NCI-H1694 (cell line): ENCODE measurements at regions not wholly inside any gene's neighbourhood (a gene's known extent, or its start where the extent isn't known, plus 50 kb on each side); places are given as distances from the start of the nearest gene placed in this dataset.
"Not testable (repeated sequence)": the region's sequence is repeated elsewhere in the genome, so short reads cannot be mapped to it uniquely, and the experiment has no call there.

ENCODE experiments used
- DNase-seq: peaks from one replicate; lab custom pipeline; 2025; lab: John Stamatoyannopoulos, UW

DNA sequence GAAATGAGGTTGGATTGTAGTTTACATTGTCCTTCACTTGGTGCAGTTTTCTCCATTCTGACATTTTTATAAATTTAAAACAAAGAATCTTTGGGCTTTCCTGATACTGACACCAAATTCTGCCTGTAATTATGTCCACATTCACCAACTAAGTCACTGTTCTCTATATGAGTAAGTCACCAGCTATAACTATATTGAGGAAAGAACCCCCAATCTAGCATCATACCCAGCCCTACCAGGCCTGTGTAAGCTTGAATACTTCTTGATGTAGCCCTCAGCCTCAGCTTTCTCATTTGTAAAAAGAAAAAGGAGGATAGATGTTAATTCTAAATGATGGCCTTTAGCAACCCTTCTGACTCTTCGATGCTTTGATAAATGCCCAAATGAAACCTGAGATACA lies 112.7 kb upstream of the FST start:
- no peak for DNase-seq

GRCh38 chr5:53368516-53368915 lies 111.9 kb upstream of the FST start:
- no peak for DNase-seq

DNA sequence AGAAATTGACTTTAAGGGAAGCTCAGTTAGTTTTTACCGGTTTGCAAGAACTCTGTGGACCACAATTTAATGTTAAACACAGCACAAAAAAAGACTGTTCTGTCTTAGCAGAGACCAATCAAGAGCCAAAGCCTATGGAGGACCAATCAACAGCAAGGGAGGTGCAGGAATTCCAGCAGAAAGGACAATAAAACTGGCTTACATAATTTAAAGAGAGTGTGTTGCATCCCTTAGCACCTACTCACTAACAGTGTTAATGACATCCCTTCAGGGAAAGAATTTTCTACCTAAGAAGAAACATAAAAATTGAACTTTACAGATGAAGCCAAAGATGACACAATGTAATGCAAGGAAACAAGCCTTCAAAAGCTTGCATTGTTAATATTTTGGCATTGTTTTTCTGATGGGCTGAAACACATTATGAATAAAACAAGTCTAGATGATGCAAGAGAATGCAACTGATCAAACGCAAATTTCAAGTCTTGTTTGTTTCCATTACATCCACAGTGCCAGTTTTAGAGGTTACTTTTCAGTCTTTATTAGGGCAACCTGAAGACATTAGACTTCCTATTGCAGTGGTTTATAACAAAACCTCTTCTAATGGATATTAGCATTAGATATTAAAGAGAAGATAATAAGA lies 111.3 kb upstream of the FST start:
- DNase-seq: no peak

GRCh38 chr5:53369681-53370080 lies 110.7 kb upstream of the FST start:
- no peak for DNase-seq

GRCh38 chr5:53373451-53374158 lies 106.8 kb upstream of the FST start:
- DNase-seq: no peak

DNA sequence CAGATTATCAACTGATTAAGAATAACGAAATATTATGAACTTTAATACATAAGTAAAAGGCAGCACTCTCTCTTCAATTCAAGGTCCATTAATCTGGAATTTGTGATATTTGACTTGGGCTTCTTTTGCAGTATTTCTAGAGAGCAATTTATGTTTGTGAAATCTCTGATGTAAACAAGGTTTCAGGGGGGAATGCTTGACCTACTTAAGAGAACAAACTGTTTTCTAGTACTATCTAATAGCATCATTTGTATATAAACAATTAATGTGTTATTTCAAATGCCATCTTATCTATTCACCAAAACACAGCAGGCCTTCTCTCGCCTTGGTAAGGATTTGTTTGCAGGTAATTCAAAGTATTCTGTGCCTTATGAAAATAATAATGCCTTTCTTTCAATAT lies 103.6 kb upstream of the FST start:
- DNase-seq: no peak

DNA sequence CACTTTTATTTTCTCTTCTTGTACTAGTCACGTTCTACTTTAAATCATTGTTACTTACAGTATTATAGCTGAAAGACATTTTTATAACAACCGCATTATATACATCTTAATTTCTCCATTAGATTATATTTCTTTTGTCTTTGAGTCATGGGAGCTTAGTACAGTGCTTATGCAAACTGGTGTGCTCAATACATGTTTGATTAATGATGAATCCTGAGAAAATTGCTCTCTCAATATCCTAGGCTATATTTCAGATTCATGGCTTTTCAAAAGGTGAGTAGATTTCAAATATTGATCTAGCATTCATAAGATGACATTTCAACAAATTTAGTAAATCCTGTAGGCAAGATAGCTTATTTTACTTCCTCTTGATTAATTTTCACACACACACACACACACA lies 102.2 kb upstream of the FST start:
- DNase-seq: no peak

- DNase-seq: no peak
These were observed 101.7 kb upstream of the FST start for GRCh38 chr5:53378590-53379247.

GRCh38 chr5:53386341-53386740 lies 94.1 kb upstream of the FST start:
- no peak for DNase-seq

GRCh38 chr5:53389093-53389492 lies 91.3 kb upstream of the FST start:
- no peak for DNase-seq

DNA sequence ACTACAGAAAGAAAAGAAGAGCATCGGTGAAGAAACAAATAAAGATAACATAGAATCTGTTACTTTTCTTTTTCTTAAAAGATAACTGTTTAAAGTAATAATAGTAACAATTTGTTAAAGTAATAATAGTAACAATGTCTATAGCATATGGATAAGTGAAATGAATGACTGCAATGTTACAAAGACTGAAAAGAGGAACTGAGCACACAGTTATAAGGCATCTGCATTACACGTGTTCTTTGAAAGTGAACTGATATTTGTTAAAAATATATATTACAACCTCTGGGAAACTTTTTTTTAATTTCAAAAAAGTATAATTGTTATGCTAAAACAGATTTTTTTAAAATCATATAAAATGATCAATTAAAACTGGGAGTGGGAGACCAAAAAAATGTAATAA lies 88.4 kb upstream of the FST start:
- DNase-seq: no peak

DNA sequence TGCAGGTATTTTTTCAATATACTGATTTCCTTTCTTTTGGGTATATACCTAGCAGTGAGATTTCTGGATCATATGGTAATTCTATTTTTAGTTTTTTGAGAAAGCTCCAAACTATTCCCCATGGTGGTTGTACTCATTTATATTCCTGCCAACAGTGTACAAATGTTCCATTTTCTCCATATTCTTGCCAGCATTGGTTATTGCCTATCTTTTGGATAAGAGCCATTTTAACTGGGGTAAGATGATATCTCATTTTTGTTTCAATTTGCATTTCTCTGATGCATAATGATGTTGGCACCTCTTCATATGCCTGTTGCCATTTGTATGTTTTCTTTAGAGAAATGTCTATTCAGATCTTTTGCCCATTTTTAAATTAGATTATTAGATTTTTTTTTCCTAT lies 85.6 kb upstream of the FST start:
- no peak for DNase-seq

- DNase-seq: no peak
These were observed 83.2 kb upstream of the FST start for GRCh38 chr5:53397141-53397757.

GRCh38 chr5:53397845-53398244 lies 82.6 kb upstream of the FST start:
- no peak for DNase-seq

- DNase-seq: no peak
These were observed 80.3 kb upstream of the FST start for GRCh38 chr5:53399926-53400697.

- no peak for DNase-seq
These were observed 77.1 kb upstream of the FST start for GRCh38 chr5:53403291-53403690.

DNA sequence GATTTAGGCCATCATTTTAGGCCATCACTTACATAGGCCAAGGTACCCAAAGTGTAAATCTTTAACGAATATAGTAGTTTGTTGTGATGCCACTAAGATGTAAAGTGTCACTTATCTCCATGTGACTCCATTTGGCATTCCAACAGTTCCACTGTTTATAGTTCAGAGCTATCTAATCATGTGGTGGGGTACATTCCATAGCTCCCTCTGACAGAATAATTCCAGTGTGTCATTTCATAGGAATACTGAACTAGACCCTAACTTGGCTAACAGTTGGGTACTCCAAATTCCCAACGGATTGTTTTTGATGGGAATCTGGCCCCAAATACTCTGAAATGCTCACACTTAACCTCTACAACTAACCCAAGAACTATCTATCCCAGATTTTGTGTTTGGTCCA lies 76.7 kb upstream of the FST start:
- DNase-seq: no peak

DNA sequence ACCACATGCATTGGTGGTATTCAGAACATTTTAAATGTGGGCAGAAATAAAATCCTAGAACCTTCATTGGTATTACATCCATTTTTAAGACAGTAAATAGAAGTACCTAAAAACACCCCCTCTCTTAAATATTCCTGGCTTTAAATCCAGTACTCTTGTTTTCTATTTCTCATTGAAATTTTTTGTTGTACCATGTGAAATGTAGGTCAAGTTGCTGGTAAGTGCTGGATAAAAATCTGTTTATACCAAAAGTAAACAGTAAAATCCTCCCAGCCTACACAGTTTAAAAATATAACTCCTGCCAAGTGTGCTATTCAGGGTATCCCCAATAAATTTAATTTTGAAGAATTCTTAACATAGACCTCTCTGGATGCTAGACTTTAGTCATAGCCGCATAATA lies 75.0 kb upstream of the FST start:
- DNase-seq: no peak

GRCh38 chr5:53406630-53407316 lies 73.7 kb upstream of the FST start:
- DNase-seq: no peak

DNA sequence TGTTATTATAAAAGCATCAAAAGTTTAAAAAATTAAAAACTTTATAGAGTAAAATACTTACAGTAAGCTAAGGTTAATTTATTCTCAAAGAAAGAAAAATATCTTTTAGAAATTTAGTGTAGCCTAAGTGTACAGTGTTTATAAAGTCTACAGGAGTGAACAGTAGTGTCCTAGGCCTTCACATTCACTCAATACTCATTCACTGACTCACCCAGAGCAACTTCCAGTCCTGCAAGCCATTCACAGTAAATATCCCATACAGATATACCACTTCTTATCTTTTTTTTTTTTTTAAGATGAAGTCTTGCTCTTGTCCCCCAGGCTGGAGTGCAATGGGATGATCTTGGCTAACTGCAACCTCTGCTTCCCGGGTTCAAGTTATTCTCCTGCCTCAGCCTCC lies 73.1 kb upstream of the FST start:
- no peak for DNase-seq

DNA sequence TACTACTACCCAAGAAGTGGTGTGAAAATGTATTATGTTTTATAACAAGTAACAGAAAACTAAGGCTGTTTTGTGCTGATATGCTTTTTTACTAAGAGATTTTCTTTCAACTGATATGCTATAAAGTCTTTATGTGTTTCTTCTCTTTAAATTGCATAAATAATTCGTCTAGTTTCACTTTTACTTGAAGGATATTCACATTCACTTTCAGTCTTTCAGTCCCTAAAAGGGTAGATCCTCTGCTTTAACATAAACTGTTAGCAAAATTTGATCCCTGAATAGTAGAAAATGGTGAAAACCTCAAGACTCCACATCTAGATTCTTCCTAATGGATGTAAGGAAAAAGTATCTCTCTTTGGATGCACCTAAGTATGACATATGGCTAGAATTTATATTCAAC lies 69.0 kb upstream of the FST start:
- DNase-seq: no peak

- DNase-seq: not testable (repeated sequence)
These were observed 67.9 kb upstream of the FST start for GRCh38 chr5:53412499-53412898.
